ENCODE measurements at regions not wholly inside any gene's neighbourhood (a gene's known extent, or its start where the extent isn't known, plus 50 kb on each side); places are given as distances from the start of the nearest gene placed in this dataset.

DNA sequence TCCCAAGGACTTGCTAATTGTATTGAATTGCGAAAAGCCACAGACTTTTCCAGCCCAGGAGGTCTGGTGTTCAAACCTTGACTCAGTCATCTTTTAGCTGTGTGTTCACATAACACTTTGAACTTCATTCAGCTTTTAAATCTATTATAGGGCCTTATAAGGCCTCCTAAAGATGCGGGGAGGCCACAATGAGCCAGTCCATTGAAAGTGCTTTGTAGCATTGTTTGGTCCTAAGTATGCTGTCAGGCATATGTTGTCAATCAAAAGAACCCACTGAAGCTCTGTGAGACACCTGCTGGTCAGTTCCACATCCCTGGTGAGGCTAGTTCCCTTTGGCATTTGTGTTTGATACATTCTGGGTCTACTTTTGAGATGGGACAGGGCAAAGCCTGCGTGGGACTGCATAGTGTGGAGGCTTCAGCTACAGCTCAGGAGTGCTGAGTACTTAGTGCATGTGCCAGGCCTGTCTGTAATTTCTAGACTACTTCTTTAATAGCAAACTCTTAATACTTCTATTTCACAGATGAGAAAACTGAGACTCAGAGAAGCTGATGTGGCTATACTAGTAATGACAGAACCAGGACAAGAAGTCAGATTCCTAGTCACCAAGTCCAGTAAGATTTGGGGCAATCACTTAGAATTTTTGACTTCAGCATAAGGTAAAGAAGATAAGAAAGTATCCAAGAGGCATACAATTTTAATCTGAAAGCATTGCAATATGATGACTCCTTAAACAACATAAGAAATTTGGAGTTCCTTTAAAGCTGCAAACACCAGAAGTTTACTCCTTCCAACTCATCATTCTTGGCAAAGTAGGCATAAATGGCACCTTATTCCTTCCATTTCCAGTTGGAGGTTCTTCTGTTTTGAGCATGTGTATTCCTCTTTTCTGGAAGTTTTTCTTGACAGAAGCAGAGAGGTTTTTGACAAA lies 213.0 kb downstream of the PDCD6IP start:
- 91 to 95% (median 93%) methylated on average over 3 of the region's 3 CpGs for WGBS, 5 donors
- intact Hi-C loops (cut with DNase I; ENCODE audit: low total_unique reads): no loop called here
- H3K27ac ChIP-seq: no peak overlapping the region

DNA sequence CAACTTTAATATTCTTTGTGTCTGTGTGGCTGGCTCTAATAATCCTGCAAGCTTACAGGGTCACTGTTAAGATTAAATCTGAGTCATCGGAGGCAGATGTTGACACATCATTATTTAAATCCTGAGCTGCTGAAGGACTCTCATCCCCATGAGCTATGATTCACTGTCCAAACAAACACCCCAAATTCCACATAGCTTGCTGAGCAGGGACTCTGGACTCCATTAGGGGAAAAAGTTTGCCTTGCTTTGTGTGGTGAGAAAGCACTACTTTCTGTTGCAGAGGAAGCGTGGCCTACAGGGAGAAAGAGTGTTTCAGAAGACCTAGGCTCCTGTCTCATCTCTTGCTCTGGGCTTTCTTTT lies 213.7 kb downstream of the PDCD6IP start:
- no peak for DNase-seq
- whole genome bisulfite sequencing, 5 donors: 65 to 75% (median 73%) methylated on average over 2 of the region's 2 CpGs
- no peak for TF ChIP-seq POLR2AphosphoS5 (IDR thresholded peaks at IDR 0.05)
- no peak for TF ChIP-seq POLR2A (IDR thresholded peaks at IDR 0.05)
- no peak for TF ChIP-seq CTCF (IDR thresholded peaks at IDR 0.05 in 8 of 11, conservative IDR thresholded peaks at IDR 0.05 in 3 of 11)
- no peaks in the 10 kb centered on the region for H3K27me3 ChIP-seq (replicated peaks in 1 of 7)
- intact Hi-C loops (cut with DNase I; ENCODE audit: low total_unique reads): no loop called here
- H3K4me3 ChIP-seq: no peak overlapping the region
- no peaks in the 10 kb centered on the region for H3K9me3 ChIP-seq
- H3K36me3 ChIP-seq: no peaks in the 10 kb centered on the region
- peaks cover 0 to 12% (median 9%) of the 10 kb centered on the region in 6 donors for H3K4me1 ChIP-seq
- H3K27ac ChIP-seq: no peak overlapping the region

More for the DNA sequence above, 213.0 kb downstream of the PDCD6IP start:
- no peak for DNase-seq
- Histone ChIP-seq H3K4me3 (no peak overlapping the region), H3K36me3 (no peaks in the 10 kb centered on the region), H3K4me1 (peaks cover 0 to 6% (median 3%) of the 10 kb centered on the region in 6 donors), H3K9me3 (no peaks in the 10 kb centered on the region), H3K27me3 (replicated peaks in 1 of 7) (no peaks in the 10 kb centered on the region)
- TF ChIP-seq CTCF (IDR thresholded peaks at IDR 0.05 in 8 of 11, conservative IDR thresholded peaks at IDR 0.05 in 3 of 11) (no peak), POLR2AphosphoS5 (IDR thresholded peaks at IDR 0.05) (no peak), POLR2A (IDR thresholded peaks at IDR 0.05) (no peak)

- Histone ChIP-seq H3K27me3 (replicated peaks in 1 of 7) (no peaks in the 10 kb centered on the region), H3K27ac (no peak overlapping the region), H3K9me3 (no peaks in the 10 kb centered on the region), H3K4me1 (peaks cover 0 to 19% (median 10%) of the 10 kb centered on the region in 6 donors), H3K4me3 (no peak overlapping the region), H3K36me3 (no peaks in the 10 kb centered on the region)
- no peak for TF ChIP-seq POLR2A (IDR thresholded peaks at IDR 0.05)
- TF ChIP-seq CTCF (IDR thresholded peaks at IDR 0.05 in 8 of 11, conservative IDR thresholded peaks at IDR 0.05 in 3 of 11): no peak
- TF ChIP-seq POLR2AphosphoS5 (IDR thresholded peaks at IDR 0.05): no peak
- no peak for DNase-seq
- 84 to 89% (median 87%) methylated on average over 6 of the region's 6 CpGs for WGBS, 5 donors
- intact Hi-C loops (cut with DNase I; ENCODE audit: low total_unique reads): no loop called here
These were observed 215.6 kb downstream of the PDCD6IP start for GRCh38 chr3:34013818-34014570.

Measured in spleen (tissue), 11 donors.